ENCODE measurements at regions not wholly inside any gene's neighbourhood (a gene's known extent, or its start where the extent isn't known, plus 50 kb on each side); places are given as distances from the start of the nearest gene placed in this dataset.

- no peak overlapping the region for H3K9ac ChIP-seq (ENCODE audit: insufficient read depth, low read depth, low read length)
- no peak overlapping the region for H3K4me3 ChIP-seq (replicated peaks in 1 of 3; ENCODE audit: insufficient read depth in 1 of 3, low read depth in 2 of 3, low read length in 3 of 3)
- no peak overlapping the region for H2AFZ ChIP-seq (ENCODE audit: low read length)
- in situ Hi-C loops (cut with HindIII; ENCODE audit: extremely low pct_ligation_motif_present, low pct_unique_long_range_greater_than_20kb) (no loop called here), intact Hi-C loops (cut with micrococcal nuclease; ENCODE audit: unreplicated experiment) (no loop called here)
- WGBS (ENCODE audit: low lambda C conversion rate): 1% methylated on average over 3 of the region's 3 CpGs
- no peak for DNase-seq (ENCODE audit: low spot score)
- CTCF ChIA-PET (ENCODE audit: low intra/inter-chr PET ratio, low total read pairs): no interaction called here
- FAIRE-seq: no peak
- H3K79me2 ChIP-seq (ENCODE audit: insufficient read depth, low read length): no peaks in the 10 kb centered on the region
- no peaks in the 10 kb centered on the region for H4K20me1 ChIP-seq (ENCODE audit: insufficient read depth, low read length)
- no peaks in the 10 kb centered on the region for H3K36me3 ChIP-seq (replicated peaks in 1 of 2; ENCODE audit: control insufficient read depth in 1 of 2, insufficient read depth in 2 of 2, low read length in 2 of 2)
- H3K27ac ChIP-seq (ENCODE audit: extremely low read length, insufficient read depth, low read length): no peak overlapping the region
- H3K27me3 ChIP-seq (ENCODE audit: control insufficient read depth in 1 of 2, insufficient read depth in 2 of 2, low read length in 2 of 2): no peaks in the 10 kb centered on the region
- POLR2A ChIA-PET: no interaction called here
- H3K4me2 ChIP-seq (ENCODE audit: low read depth, low read length): no peak overlapping the region
- no peak for ATAC-seq
- H3K9me3 ChIP-seq (ENCODE audit: low read length): no peaks in the 10 kb centered on the region
- no TSS peak for BruUV-seq (replicated peaks)
- H3K4me1 ChIP-seq (ENCODE audit: insufficient read depth, low read length): no peaks in the 10 kb centered on the region
- no peak for TF ChIP-seq FOXK1 (CRISPR knock-in tag; IDR thresholded peaks at IDR 0.05; ENCODE audit: borderline replicate concordance, low read depth)
- TF ChIP-seq ZNF18 (CRISPR knock-in tag; IDR thresholded peaks at IDR 0.05; ENCODE audit: insufficient replicate concordance): no peak
- no peak for TF ChIP-seq GABPB1 (CRISPR knock-in tag; IDR thresholded peaks at IDR 0.05)
- no peak for TF ChIP-seq ZNF678 (CRISPR knock-in tag; IDR thresholded peaks at IDR 0.05)
- TF ChIP-seq MLLT10 (CRISPR knock-in tag; IDR thresholded peaks at IDR 0.05): no peak
- no peak for TF ChIP-seq POLR2G (IDR thresholded peaks at IDR 0.05; ENCODE audit: low read depth, low read length)
- TF ChIP-seq CHD2 (IDR thresholded peaks at IDR 0.05; ENCODE audit: low read depth, low read length): no peak
- TF ChIP-seq PREB (CRISPR knock-in tag; IDR thresholded peaks at IDR 0.05): no peak
- no peak for TF ChIP-seq RBM39 (IDR thresholded peaks at IDR 0.05; ENCODE audit: low read depth, low read length, poor library complexity, severe bottlenecking)
- TF ChIP-seq NFIB (CRISPR knock-in tag; IDR thresholded peaks at IDR 0.05; ENCODE audit: borderline replicate concordance): no peak
- no peak for TF ChIP-seq DR1 (CRISPR knock-in tag; IDR thresholded peaks at IDR 0.05)
- no peak for TF ChIP-seq ZNF280B (CRISPR knock-in tag; IDR thresholded peaks at IDR 0.05; ENCODE audit: borderline replicate concordance)
- no peak for TF ChIP-seq MZF1 (CRISPR knock-in tag; IDR thresholded peaks at IDR 0.05; ENCODE audit: borderline replicate concordance)
- TF ChIP-seq ZNF253 (CRISPR knock-in tag; IDR thresholded peaks at IDR 0.05; ENCODE audit: borderline replicate concordance): no peak
- TF ChIP-seq CHCHD3 (CRISPR knock-in tag; IDR thresholded peaks at IDR 0.05): no peak
- no peak for TF ChIP-seq STAT6 (CRISPR knock-in tag; IDR thresholded peaks at IDR 0.05; ENCODE audit: borderline replicate concordance)
- TF ChIP-seq MIER3 (CRISPR knock-in tag; IDR thresholded peaks at IDR 0.05; ENCODE audit: borderline replicate concordance): no peak
Observed at GRCh38 chr5:33065131-33065530, 354.0 kb downstream of the NPR3 start.
